ENCODE measurements at regions not wholly inside any gene's neighbourhood (a gene's known extent, or its start where the extent isn't known, plus 50 kb on each side); places are given as distances from the start of the nearest gene placed in this dataset.
A peak's percentile ranks its signal among the peaks of the same experiment; 100 is the strongest.

- no peak for ATAC-seq
- no peaks in the 10 kb centered on the region for H3K9me2 ChIP-seq (ENCODE audit: insufficient read depth)
- no peaks in the 10 kb centered on the region for H3K36me3 ChIP-seq (ENCODE audit: control insufficient read depth in 1 of 2, insufficient read depth in 2 of 2, low read length in 2 of 2)
- TF ChIP-seq RAD21 (IDR thresholded peaks at IDR 0.05; ENCODE audit: low read depth) (no peak), POLR2AphosphoS5 (IDR thresholded peaks at IDR 0.05; ENCODE audit: low read depth, low read length) (no peak), EZH2 (IDR thresholded peaks at IDR 0.05) (no peak), ZNF274 (IDR thresholded peaks at IDR 0.05; ENCODE audit: low read depth, low read length) (no peak)
- TF ChIP-seq, protein P1, sequence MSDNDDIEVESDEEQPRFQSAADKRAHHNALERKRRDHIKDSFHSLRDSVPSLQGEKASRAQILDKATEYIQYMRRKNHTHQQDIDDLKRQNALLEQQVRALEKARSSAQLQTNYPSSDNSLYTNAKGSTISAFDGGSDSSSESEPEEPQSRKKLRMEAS (IDR thresholded peaks at IDR 0.05) = no peak
- no peaks in the 10 kb centered on the region for H3K9me3 ChIP-seq (ENCODE audit: control insufficient read depth in 1 of 2, insufficient read depth in 1 of 2, low read depth in 1 of 2, low read length in 2 of 2)
- H3K27ac ChIP-seq (ENCODE audit: low read depth, low read length) = no peak overlapping the region
- POLR2A ChIA-PET = no interaction called here
- no peak overlapping the region for H3K9ac ChIP-seq (ENCODE audit: low read length)
- H2AFZ ChIP-seq (ENCODE audit: low read depth, low read length, poor library complexity, severe bottlenecking) = no peak overlapping the region
- H3K27me3 ChIP-seq (ENCODE audit: insufficient read depth, low read length) = no peaks in the 10 kb centered on the region
- RAD21 ChIA-PET (ENCODE audit: low non-redundant PET in 1 of 2, low total read pairs in 2 of 2, uncharacterized antibody in 2 of 2, unreplicated experiment in 2 of 2) = no interaction called here
- no peaks in the 10 kb centered on the region for H3K79me2 ChIP-seq (ENCODE audit: insufficient read depth, low read length)
- CTCF ChIA-PET = no interaction called here
- H4K20me1 ChIP-seq (ENCODE audit: insufficient read depth) = no peaks in the 10 kb centered on the region
- intact Hi-C loops (cut with micrococcal nuclease) = no loop called here
- H3K4me1 ChIP-seq (ENCODE audit: control insufficient read depth in 1 of 2, insufficient read depth in 2 of 2, low read length in 2 of 2) = no peaks in the 10 kb centered on the region
- no peak overlapping the region for H3K4me3 ChIP-seq (replicated peaks in 1 of 2; ENCODE audit: low read depth in 1 of 2, low read length in 2 of 2)
- no peak overlapping the region for H3K4me2 ChIP-seq (ENCODE audit: low read length)
- no TSS peak for BruUV-seq (replicated peaks)
- DNase-seq (ENCODE audit: low read depth, low spot score) = no peak
Observed at GRCh38 chr4:30525662-30526315, 194.4 kb upstream of the PCDH7 start.

- H3K9me3 ChIP-seq (ENCODE audit: control insufficient read depth in 1 of 2, insufficient read depth in 1 of 2, low read depth in 1 of 2, low read length in 2 of 2) = no peaks in the 10 kb centered on the region
- H3K27ac ChIP-seq (ENCODE audit: low read depth, low read length) = no peak overlapping the region
- H3K9me2 ChIP-seq (ENCODE audit: insufficient read depth) = no peaks in the 10 kb centered on the region
- no peak overlapping the region for H3K9ac ChIP-seq (ENCODE audit: low read length)
- intact Hi-C loops (cut with micrococcal nuclease) = no loop called here
- ChIA-PET POLR2A (no interaction called here), CTCF (no interaction called here), RAD21 (ENCODE audit: low non-redundant PET in 1 of 2, low total read pairs in 2 of 2, uncharacterized antibody in 2 of 2, unreplicated experiment in 2 of 2) (no interaction called here)
- no peaks in the 10 kb centered on the region for H3K36me3 ChIP-seq (ENCODE audit: control insufficient read depth in 1 of 2, insufficient read depth in 2 of 2, low read length in 2 of 2)
- no peak overlapping the region for H3K4me2 ChIP-seq (ENCODE audit: low read length)
- no peaks in the 10 kb centered on the region for H3K27me3 ChIP-seq (ENCODE audit: insufficient read depth, low read length)
- BruUV-seq (replicated peaks) = no TSS peak
- no peaks in the 10 kb centered on the region for H3K79me2 ChIP-seq (ENCODE audit: insufficient read depth, low read length)
- H4K20me1 ChIP-seq (ENCODE audit: insufficient read depth) = no peaks in the 10 kb centered on the region
- ATAC-seq (no peak), DNase-seq (ENCODE audit: low read depth, low spot score) (no peak)
- H3K4me1 ChIP-seq (ENCODE audit: control insufficient read depth in 1 of 2, insufficient read depth in 2 of 2, low read length in 2 of 2) = peaks cover 37 to 40% of the 10 kb centered on the region in 2 experiments
- peak overlapping the region; percentile 49 for H2AFZ ChIP-seq (ENCODE audit: low read depth, low read length, poor library complexity, severe bottlenecking)
- H3K4me3 ChIP-seq (replicated peaks in 1 of 2; ENCODE audit: low read depth in 1 of 2, low read length in 2 of 2) = no peak overlapping the region
- TF ChIP-seq FOSL1 (IDR thresholded peaks at IDR 0.05; ENCODE audit: low read depth) (no peak), CEBPB (IDR thresholded peaks at IDR 0.05; ENCODE audit: low read depth) (no peak), CTCF (IDR thresholded peaks at IDR 0.05 in 2 of 3, conservative IDR thresholded peaks at IDR 0.05 in 1 of 3; ENCODE audit: borderline replicate concordance in 1 of 3, insufficient read depth in 1 of 3, low read depth in 2 of 3, low read length in 2 of 3) (no peak), ELF1 (IDR thresholded peaks at IDR 0.05; ENCODE audit: borderline replicate concordance, low read depth) (no peak), EZH2phosphoT487 (IDR thresholded peaks at IDR 0.05; ENCODE audit: borderline replicate concordance) (no peak), EZH2 (IDR thresholded peaks at IDR 0.05) (no peak), ZBTB33 (IDR thresholded peaks at IDR 0.05; ENCODE audit: extremely low read depth, insufficient replicate concordance, low read length) (no peak)
- TF ChIP-seq, protein P2, sequence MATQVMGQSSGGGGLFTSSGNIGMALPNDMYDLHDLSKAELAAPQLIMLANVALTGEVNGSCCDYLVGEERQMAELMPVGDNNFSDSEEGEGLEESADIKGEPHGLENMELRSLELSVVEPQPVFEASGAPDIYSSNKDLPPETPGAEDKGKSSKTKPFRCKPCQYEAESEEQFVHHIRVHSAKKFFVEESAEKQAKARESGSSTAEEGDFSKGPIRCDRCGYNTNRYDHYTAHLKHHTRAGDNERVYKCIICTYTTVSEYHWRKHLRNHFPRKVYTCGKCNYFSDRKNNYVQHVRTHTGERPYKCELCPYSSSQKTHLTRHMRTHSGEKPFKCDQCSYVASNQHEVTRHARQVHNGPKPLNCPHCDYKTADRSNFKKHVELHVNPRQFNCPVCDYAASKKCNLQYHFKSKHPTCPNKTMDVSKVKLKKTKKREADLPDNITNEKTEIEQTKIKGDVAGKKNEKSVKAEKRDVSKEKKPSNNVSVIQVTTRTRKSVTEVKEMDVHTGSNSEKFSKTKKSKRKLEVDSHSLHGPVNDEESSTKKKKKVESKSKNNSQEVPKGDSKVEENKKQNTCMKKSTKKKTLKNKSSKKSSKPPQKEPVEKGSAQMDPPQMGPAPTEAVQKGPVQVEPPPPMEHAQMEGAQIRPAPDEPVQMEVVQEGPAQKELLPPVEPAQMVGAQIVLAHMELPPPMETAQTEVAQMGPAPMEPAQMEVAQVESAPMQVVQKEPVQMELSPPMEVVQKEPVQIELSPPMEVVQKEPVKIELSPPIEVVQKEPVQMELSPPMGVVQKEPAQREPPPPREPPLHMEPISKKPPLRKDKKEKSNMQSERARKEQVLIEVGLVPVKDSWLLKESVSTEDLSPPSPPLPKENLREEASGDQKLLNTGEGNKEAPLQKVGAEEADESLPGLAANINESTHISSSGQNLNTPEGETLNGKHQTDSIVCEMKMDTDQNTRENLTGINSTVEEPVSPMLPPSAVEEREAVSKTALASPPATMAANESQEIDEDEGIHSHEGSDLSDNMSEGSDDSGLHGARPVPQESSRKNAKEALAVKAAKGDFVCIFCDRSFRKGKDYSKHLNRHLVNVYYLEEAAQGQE (IDR thresholded peaks at IDR 0.05; ENCODE audit: low read depth) = no peak
Observed at GRCh38 chr4:30535255-30535654, 184.9 kb upstream of the PCDH7 start.

Data from HCT116 (cell line).